ENCODE measurements at regions not wholly inside any gene's neighbourhood (a gene's known extent, or its start where the extent isn't known, plus 50 kb on each side); places are given as distances from the start of the nearest gene placed in this dataset.
"Not testable (repeated sequence)": the region's sequence is repeated elsewhere in the genome, so short reads cannot be mapped to it uniquely, and the experiment has no call there.

- no peak overlapping the region for H2AFZ ChIP-seq (ENCODE audit: low read length)
- no peak overlapping the region for H3K27ac ChIP-seq (ENCODE audit: low read length)
- no peaks in the 10 kb centered on the region for H4K20me1 ChIP-seq (ENCODE audit: insufficient read depth, low read depth, low read length)
- H3K9ac ChIP-seq (ENCODE audit: low read length): no peak overlapping the region
- no peak overlapping the region for H3K4me3 ChIP-seq (ENCODE audit: low read length)
- H3K9me3 ChIP-seq (ENCODE audit: low read length): no peaks in the 10 kb centered on the region
- H3K9me2 ChIP-seq (replicated peaks; ENCODE audit: insufficient read depth, low read length): no peaks in the 10 kb centered on the region
- no peaks in the 10 kb centered on the region for H3K4me1 ChIP-seq (ENCODE audit: low read length)
- no peak overlapping the region for H3K4me2 ChIP-seq (ENCODE audit: low read depth, low read length, poor library complexity, severe bottlenecking)
- H3K79me2 ChIP-seq (ENCODE audit: low read length): no peaks in the 10 kb centered on the region
- H3K36me3 ChIP-seq (ENCODE audit: insufficient read depth, low read length): no peaks in the 10 kb centered on the region
- H3K27me3 ChIP-seq (ENCODE audit: low read length): no peaks in the 10 kb centered on the region
- DNase-seq: no peak
Measured at GRCh38 chrX:40389555-40389954, 191.2 kb upstream of the ATP6AP2 start.

GRCh38 chrX:40388441-40388840, 192.3 kb upstream of the ATP6AP2 start:
- no peaks in the 10 kb centered on the region for H3K79me2 ChIP-seq (ENCODE audit: low read length)
- no peak overlapping the region for H2AFZ ChIP-seq (ENCODE audit: low read length)
- no peak overlapping the region for H3K27ac ChIP-seq (ENCODE audit: low read length)
- no peaks in the 10 kb centered on the region for H3K27me3 ChIP-seq (ENCODE audit: low read length)
- H3K9me2 ChIP-seq (replicated peaks; ENCODE audit: insufficient read depth, low read length): no peaks in the 10 kb centered on the region
- H3K4me1 ChIP-seq (ENCODE audit: low read length): no peaks in the 10 kb centered on the region
- H4K20me1 ChIP-seq (ENCODE audit: insufficient read depth, low read depth, low read length): no peaks in the 10 kb centered on the region
- DNase-seq: no peak
- H3K36me3 ChIP-seq (ENCODE audit: insufficient read depth, low read length): no peaks in the 10 kb centered on the region
- H3K4me2 ChIP-seq (ENCODE audit: low read depth, low read length, poor library complexity, severe bottlenecking): no peak overlapping the region
- H3K9ac ChIP-seq (ENCODE audit: low read length): no peak overlapping the region
- no peak overlapping the region for H3K4me3 ChIP-seq (ENCODE audit: low read length)
- H3K9me3 ChIP-seq (ENCODE audit: low read length): no peaks in the 10 kb centered on the region

- H3K79me2 ChIP-seq (ENCODE audit: low read length); H3K27me3 ChIP-seq (ENCODE audit: low read length); DNase-seq; H3K9ac ChIP-seq (ENCODE audit: low read length); H3K9me2 ChIP-seq (replicated peaks; ENCODE audit: insufficient read depth, low read length); H3K4me2 ChIP-seq (ENCODE audit: low read depth, low read length, poor library complexity, severe bottlenecking); H2AFZ ChIP-seq (ENCODE audit: low read length); H4K20me1 ChIP-seq (ENCODE audit: insufficient read depth, low read depth, low read length); H3K9me3 ChIP-seq (ENCODE audit: low read length); H3K4me1 ChIP-seq (ENCODE audit: low read length); H3K36me3 ChIP-seq (ENCODE audit: insufficient read depth, low read length); H3K27ac ChIP-seq (ENCODE audit: low read length); H3K4me3 ChIP-seq (ENCODE audit: low read length): not testable (repeated sequence)
Measured at GRCh38 chrX:40387869-40388268, 192.9 kb upstream of the ATP6AP2 start.

- not testable (repeated sequence) for H3K4me2 ChIP-seq (ENCODE audit: low read depth, low read length, poor library complexity, severe bottlenecking); H2AFZ ChIP-seq (ENCODE audit: low read length); H3K4me3 ChIP-seq (ENCODE audit: low read length); H3K79me2 ChIP-seq (ENCODE audit: low read length); H3K9me3 ChIP-seq (ENCODE audit: low read length); DNase-seq; H3K9ac ChIP-seq (ENCODE audit: low read length); H3K9me2 ChIP-seq (replicated peaks; ENCODE audit: insufficient read depth, low read length); H3K27ac ChIP-seq (ENCODE audit: low read length); H3K27me3 ChIP-seq (ENCODE audit: low read length); H4K20me1 ChIP-seq (ENCODE audit: insufficient read depth, low read depth, low read length); H3K4me1 ChIP-seq (ENCODE audit: low read length); H3K36me3 ChIP-seq (ENCODE audit: insufficient read depth, low read length)
Measured at GRCh38 chrX:40387311-40387710, 193.5 kb upstream of the ATP6AP2 start.

GRCh38 chrX:40385682-40386081, 195.1 kb upstream of the ATP6AP2 start:
- Histone ChIP-seq H3K4me2 (ENCODE audit: low read depth, low read length, poor library complexity, severe bottlenecking) (no peak overlapping the region), H3K4me3 (ENCODE audit: low read length) (no peak overlapping the region), H3K27ac (ENCODE audit: low read length) (no peak overlapping the region), H3K79me2 (ENCODE audit: low read length) (no peaks in the 10 kb centered on the region), H3K27me3 (ENCODE audit: low read length) (no peaks in the 10 kb centered on the region), H3K4me1 (ENCODE audit: low read length) (no peaks in the 10 kb centered on the region), H4K20me1 (ENCODE audit: insufficient read depth, low read depth, low read length) (no peaks in the 10 kb centered on the region), H3K9ac (ENCODE audit: low read length) (no peak overlapping the region), H3K9me2 (replicated peaks; ENCODE audit: insufficient read depth, low read length) (no peaks in the 10 kb centered on the region), H2AFZ (ENCODE audit: low read length) (no peak overlapping the region), H3K9me3 (ENCODE audit: low read length) (no peaks in the 10 kb centered on the region), H3K36me3 (ENCODE audit: insufficient read depth, low read length) (no peaks in the 10 kb centered on the region)
- no peak for DNase-seq

GRCh38 chrX:40385256-40385655, 195.5 kb upstream of the ATP6AP2 start:
- Histone ChIP-seq H3K4me3 (ENCODE audit: low read length) (no peak overlapping the region), H3K27me3 (ENCODE audit: low read length) (no peaks in the 10 kb centered on the region), H3K27ac (ENCODE audit: low read length) (no peak overlapping the region), H3K4me1 (ENCODE audit: low read length) (no peaks in the 10 kb centered on the region), H3K9ac (ENCODE audit: low read length) (no peak overlapping the region), H3K9me3 (ENCODE audit: low read length) (no peaks in the 10 kb centered on the region), H3K4me2 (ENCODE audit: low read depth, low read length, poor library complexity, severe bottlenecking) (no peak overlapping the region), H3K36me3 (ENCODE audit: insufficient read depth, low read length) (no peaks in the 10 kb centered on the region), H4K20me1 (ENCODE audit: insufficient read depth, low read depth, low read length) (no peaks in the 10 kb centered on the region), H3K9me2 (replicated peaks; ENCODE audit: insufficient read depth, low read length) (no peaks in the 10 kb centered on the region), H2AFZ (ENCODE audit: low read length) (no peak overlapping the region), H3K79me2 (ENCODE audit: low read length) (no peaks in the 10 kb centered on the region)
- no peak for DNase-seq

- no peak for DNase-seq
- Histone ChIP-seq H3K27me3 (ENCODE audit: low read length) (no peaks in the 10 kb centered on the region), H3K36me3 (ENCODE audit: insufficient read depth, low read length) (no peaks in the 10 kb centered on the region), H3K4me2 (ENCODE audit: low read depth, low read length, poor library complexity, severe bottlenecking) (no peak overlapping the region), H3K4me1 (ENCODE audit: low read length) (no peaks in the 10 kb centered on the region), H4K20me1 (ENCODE audit: insufficient read depth, low read depth, low read length) (no peaks in the 10 kb centered on the region), H3K9me2 (replicated peaks; ENCODE audit: insufficient read depth, low read length) (no peaks in the 10 kb centered on the region), H3K27ac (ENCODE audit: low read length) (no peak overlapping the region), H3K9me3 (ENCODE audit: low read length) (no peaks in the 10 kb centered on the region), H2AFZ (ENCODE audit: low read length) (no peak overlapping the region), H3K4me3 (ENCODE audit: low read length) (no peak overlapping the region), H3K79me2 (ENCODE audit: low read length) (no peaks in the 10 kb centered on the region), H3K9ac (ENCODE audit: low read length) (no peak overlapping the region)
Measured at GRCh38 chrX:40383969-40384368, 196.8 kb upstream of the ATP6AP2 start.

- no peaks in the 10 kb centered on the region for H3K79me2 ChIP-seq (ENCODE audit: low read length)
- no peak overlapping the region for H3K4me3 ChIP-seq (ENCODE audit: low read length)
- no peaks in the 10 kb centered on the region for H3K9me2 ChIP-seq (replicated peaks; ENCODE audit: insufficient read depth, low read length)
- H3K9ac ChIP-seq (ENCODE audit: low read length): no peak overlapping the region
- no peaks in the 10 kb centered on the region for H3K36me3 ChIP-seq (ENCODE audit: insufficient read depth, low read length)
- H3K4me1 ChIP-seq (ENCODE audit: low read length): no peaks in the 10 kb centered on the region
- no peaks in the 10 kb centered on the region for H4K20me1 ChIP-seq (ENCODE audit: insufficient read depth, low read depth, low read length)
- DNase-seq: no peak
- no peaks in the 10 kb centered on the region for H3K27me3 ChIP-seq (ENCODE audit: low read length)
- no peak overlapping the region for H3K27ac ChIP-seq (ENCODE audit: low read length)
- no peak overlapping the region for H2AFZ ChIP-seq (ENCODE audit: low read length)
- H3K9me3 ChIP-seq (ENCODE audit: low read length): no peaks in the 10 kb centered on the region
- no peak overlapping the region for H3K4me2 ChIP-seq (ENCODE audit: low read depth, low read length, poor library complexity, severe bottlenecking)
Measured at GRCh38 chrX:40383360-40383759, 197.4 kb upstream of the ATP6AP2 start.

Measured in Karpas-422 (cell line).